ENCODE measurements at regions not wholly inside any gene's neighbourhood (a gene's known extent, or its start where the extent isn't known, plus 50 kb on each side); places are given as distances from the start of the nearest gene placed in this dataset.

GRCh38 chr3:73685061-73685460, 60.3 kb upstream of the PDZRN3 start:
- no peak for DNase-seq

DNA sequence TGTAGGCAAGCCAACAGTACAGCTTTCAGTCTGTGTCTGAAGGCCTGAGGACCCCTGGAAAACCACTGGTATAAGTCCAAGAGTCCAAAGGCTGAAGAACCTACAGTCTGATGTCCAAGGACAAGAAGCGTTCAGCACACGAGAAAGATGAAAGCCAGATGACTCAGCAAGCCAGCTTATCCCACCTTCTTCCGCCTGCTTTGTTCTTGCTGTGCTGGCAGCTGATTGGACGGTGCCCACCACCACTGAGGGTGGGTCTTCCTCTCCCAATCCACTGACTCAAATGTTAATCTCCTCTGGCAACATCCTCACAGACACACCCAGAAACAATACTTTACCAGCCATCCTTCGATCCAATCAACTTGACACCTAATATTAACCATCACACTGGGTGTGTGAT, 59.0 kb upstream of the PDZRN3 start:
- no peak for DNase-seq

GRCh38 chr3:73681610-73682009, 56.9 kb upstream of the PDZRN3 start:
- no peak for DNase-seq

DNA sequence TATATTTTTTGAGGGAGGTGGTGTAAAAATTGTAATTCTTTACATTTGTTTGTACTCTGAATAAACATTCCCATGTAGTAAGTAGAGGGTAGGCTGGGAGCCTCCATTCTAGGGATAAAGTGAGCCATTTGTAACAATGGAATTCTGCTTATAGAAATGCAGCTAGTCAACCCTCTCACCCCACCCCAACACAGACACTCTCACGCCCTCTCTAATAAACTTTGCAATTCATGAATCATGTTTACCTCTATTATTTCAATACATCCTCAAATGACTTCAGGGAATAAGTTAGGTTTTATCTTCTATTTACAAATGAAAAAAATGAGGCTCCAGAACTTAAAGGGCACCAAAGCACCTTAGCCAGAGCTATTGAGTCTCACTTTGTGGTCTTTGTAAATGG, 56.5 kb upstream of the PDZRN3 start:
- DNase-seq: no peak

DNA sequence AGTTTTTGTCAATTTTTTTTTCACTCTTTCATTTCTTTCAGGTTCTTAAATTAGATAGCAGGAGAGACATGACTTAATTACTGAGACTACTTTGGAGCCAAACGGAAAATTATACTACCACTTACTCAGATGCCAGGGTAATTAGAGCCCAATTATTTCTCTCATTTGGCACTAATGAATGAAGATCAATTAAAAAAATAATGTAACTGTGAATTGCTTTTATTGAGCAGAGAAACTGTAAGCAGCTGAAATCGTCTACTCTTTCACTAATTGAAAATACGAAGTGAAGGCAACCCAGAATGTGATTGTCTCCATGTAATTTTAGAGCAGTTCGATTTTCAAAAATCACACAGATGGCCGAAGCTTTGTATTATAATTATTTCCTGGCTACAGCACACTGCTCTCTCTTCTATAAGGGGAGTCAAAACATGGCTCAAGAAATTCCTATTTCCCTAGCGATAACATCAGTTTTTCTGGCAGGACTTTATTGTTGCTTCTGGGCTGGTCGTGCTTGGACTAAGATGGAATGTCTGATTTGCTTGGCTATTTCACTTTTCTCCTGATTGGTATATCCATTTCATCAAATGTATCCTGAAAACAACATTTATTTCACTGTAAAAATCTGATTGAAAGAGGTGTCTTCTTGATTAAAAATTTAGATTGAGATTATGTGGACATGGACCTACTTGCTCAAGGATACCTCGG, 55.8 kb upstream of the PDZRN3 start:
- no peak for DNase-seq

- DNase-seq: no peak
Observed at GRCh38 chr3:73677336-73678024, 52.7 kb upstream of the PDZRN3 start.

Data from inflammatory macrophage (primary cell).